GM19328 (cell line): ENCODE measurements at regions not wholly inside any gene's neighbourhood (a gene's known extent, or its start where the extent isn't known, plus 50 kb on each side); places are given as distances from the start of the nearest gene placed in this dataset.

Source experiments
- ATAC-seq: cut with Tn5 transposase; IDR thresholded peaks from one replicate; pipeline ENCODE4 v1.9.1; 2021; ENCODE audit warnings: mild to moderate bottlenecking, moderate library complexity; ENCODE audit not compliant: unreplicated experiment

GRCh38 chr5:89996890-89997289, 412.7 kb downstream of the CETN3 start:
- ATAC-seq = no peak

DNA sequence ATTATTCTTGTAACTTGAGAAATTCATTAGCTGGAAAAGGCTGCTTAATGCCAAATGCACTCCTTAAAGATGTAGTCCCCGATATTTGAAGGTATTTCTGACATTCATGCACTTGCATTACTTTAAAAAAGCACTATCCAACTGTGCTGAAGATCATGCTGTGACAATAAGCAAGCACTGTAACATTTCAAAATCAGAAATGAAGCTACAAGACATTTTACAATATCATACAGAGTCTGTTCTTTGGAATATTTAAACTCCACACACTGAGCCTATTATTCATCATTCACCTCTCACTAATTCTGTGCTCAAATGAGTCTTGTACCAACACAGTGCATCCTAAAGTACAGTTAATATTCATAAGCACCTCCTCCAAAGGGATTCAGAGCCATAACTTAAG, 413.2 kb downstream of the CETN3 start:
- no peak for ATAC-seq

DNA sequence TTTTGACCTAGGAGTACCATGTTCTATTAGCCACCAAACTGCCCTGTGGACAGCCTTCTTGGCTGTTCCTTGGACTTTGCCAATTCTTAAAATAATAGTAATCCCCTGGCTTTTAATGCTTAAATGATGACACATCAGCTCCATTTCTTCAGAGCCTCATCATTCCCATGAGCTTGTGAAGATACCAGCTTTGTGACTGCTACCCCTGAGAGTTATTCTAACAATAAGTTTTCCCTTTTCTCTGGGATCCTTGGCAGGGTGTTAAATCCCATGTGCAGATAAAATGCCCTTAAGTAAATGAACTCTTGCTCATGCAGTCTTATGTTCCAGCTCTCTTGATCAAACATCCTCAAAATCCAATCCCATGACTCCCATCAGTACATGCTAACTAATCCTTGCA, 415.3 kb downstream of the CETN3 start:
- no peak for ATAC-seq

DNA sequence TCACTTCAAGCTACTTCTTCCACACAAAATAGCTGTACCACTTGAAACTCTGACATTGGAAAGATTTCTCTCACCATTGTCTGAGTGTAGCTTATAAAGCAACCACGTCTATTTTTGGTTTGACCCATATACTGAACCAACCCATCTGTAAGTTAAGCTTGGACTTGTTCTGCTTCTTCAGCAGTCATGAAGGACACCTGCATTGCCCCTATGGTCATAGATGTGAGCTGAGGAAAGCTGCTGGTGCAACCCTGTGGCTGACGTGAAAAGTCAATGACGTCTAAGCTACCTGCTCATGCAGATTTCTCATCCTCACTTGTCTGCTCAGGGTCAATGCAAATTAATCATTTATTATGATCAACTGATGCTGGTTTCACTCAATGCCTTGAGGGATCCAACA, 417.4 kb downstream of the CETN3 start:
- ATAC-seq = no peak

DNA sequence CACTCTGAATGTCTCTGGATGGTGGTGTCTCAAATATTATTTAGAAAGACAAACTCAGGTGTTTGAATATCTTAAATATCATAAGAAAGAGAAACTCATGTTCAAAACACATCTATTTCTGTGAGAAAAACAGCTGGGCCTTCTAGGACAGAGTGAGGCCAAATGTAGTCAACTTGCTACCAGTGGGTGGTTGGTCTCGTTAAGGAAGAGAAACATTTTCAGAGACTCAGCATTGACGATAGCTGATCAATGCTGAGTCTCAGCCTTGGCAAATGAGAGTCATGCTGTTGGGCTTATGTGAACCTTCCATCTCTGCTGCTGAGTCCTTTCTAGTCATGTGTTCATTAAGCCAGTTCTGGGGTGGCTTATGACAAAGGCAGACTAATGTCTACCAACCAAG, 418.0 kb downstream of the CETN3 start:
- peak; percentile 68 for ATAC-seq

- ATAC-seq = no peak
Measured at GRCh38 chr5:89989776-89990175, 419.8 kb downstream of the CETN3 start.

GRCh38 chr5:89988998-89989655, 420.4 kb downstream of the CETN3 start:
- no peak for ATAC-seq

- no peak for ATAC-seq
Measured at GRCh38 chr5:89988129-89988810, 421.3 kb downstream of the CETN3 start.

- ATAC-seq = no peak
Measured at GRCh38 chr5:89983216-89983615, 426.3 kb downstream of the CETN3 start.

GRCh38 chr5:89981878-89982773, 427.4 kb downstream of the CETN3 start:
- ATAC-seq = no peak

GRCh38 chr5:89981021-89981420, 428.5 kb downstream of the CETN3 start:
- ATAC-seq = no peak

- ATAC-seq = no peak
Measured at GRCh38 chr5:89973516-89973915, 436.0 kb downstream of the CETN3 start.

DNA sequence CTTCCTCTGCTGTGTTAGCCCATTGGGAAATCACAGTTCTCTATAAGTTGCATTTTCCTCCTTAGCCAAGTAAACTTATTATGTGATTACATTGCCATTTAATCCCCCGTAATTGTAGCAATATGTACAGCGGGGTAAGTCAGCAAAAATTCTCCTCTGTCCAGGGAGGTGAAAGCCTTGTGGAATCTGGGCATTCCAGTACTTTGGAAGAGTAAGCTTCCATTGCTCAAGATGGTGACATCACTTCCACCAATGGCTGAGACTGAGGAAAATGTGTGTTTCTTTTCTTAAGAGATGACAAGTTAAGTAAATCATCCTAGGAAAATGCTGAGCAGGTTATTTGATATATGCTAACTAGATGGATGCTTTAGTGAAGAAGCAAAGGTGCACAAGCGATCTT, 436.7 kb downstream of the CETN3 start:
- ATAC-seq = no peak

- ATAC-seq = no peak
Measured at GRCh38 chr5:89968958-89969381, 440.6 kb downstream of the CETN3 start.

DNA sequence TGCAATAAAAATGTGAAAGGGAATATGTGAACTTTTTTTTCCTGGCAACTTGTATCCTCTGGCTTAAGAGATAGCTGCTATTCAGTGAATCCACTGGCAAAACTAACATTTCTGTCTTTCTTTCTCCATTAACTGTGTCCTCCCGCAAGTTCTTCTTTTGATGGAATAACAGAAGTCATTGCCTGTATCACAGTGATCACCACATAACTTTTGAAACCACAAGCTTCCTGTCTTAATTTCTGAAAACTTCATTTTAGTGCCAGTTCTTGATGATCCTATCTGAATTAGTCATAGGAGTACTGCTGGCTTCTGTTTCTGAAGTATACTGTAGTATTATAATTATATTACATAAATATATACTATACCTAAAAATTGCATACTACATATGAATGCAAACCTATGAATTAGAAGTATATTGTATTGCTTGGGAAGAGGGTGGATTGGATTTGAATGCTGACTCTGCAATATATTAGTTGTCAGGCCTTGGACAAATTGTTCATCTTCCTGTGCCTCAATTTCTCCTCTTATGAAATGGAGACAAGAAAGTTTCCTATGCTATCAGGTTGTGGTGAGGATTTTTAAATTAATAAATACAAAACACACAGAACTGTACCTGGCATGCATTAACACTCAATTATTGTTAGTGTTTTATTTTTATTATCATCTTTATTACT, 441.6 kb downstream of the CETN3 start:
- ATAC-seq = no peak

- ATAC-seq = no peak
Measured at GRCh38 chr5:89956838-89957237, 452.7 kb downstream of the CETN3 start.

GRCh38 chr5:89954916-89955315, 454.6 kb downstream of the CETN3 start:
- no peak for ATAC-seq

- ATAC-seq = no peak
Measured at GRCh38 chr5:89951876-89952275, 457.7 kb downstream of the CETN3 start.

- ATAC-seq = no peak
Measured at GRCh38 chr5:89950234-89950633, 459.3 kb downstream of the CETN3 start.

- ATAC-seq = no peak
Measured at GRCh38 chr5:89948977-89949376, 460.6 kb downstream of the CETN3 start.

GRCh38 chr5:89946916-89947315, 462.6 kb downstream of the CETN3 start:
- no peak for ATAC-seq
